Chondrocyte (in vitro differentiated cells): ENCODE measurements at regions not wholly inside any gene's neighbourhood (a gene's known extent, or its start where the extent isn't known, plus 50 kb on each side); places are given as distances from the start of the nearest gene placed in this dataset.

Source experiments
- DNase-seq: peaks from one replicate; pipeline ENCODE4 v3.0.0; 2021; ENCODE audit warnings: mixed read lengths, low spot score
- H3K27ac Mint-ChIP-seq: one replicate; pipeline ENCODE4 v1.8.0; 2021; ENCODE audit warnings: mild to moderate bottlenecking, moderate library complexity, mixed read lengths; ENCODE audit not compliant: unreplicated experiment
- H3K27me3 Mint-ChIP-seq: 2 replicates; pipeline ENCODE4 v1.8.0; 2021; ENCODE audit warnings: low read depth, mixed read lengths
- H3K36me3 Mint-ChIP-seq: 2 replicates; pipeline ENCODE4 v1.8.0; 2021; ENCODE audit warnings: low read depth, mixed read lengths
- H3K4me1 Mint-ChIP-seq: 2 replicates; pipeline ENCODE4 v1.8.0; 2021; ENCODE audit warnings: low read depth, mild to moderate bottlenecking, mixed read lengths
- H3K4me3 Mint-ChIP-seq: one replicate; pipeline ENCODE4 v1.8.0; 2021; ENCODE audit warnings: mild to moderate bottlenecking, moderate library complexity, mixed read lengths; ENCODE audit not compliant: unreplicated experiment
- H3K9me3 Mint-ChIP-seq: 2 replicates; pipeline ENCODE4 v1.8.0; 2021; ENCODE audit warnings: low read depth, mixed read lengths
- CTCF ChIP-seq: fragments of 200-600 bp; sonication (generic); IDR thresholded peaks from 2 replicates; pipeline ENCODE4 v1.5.0; 2021; ENCODE audit warnings: antibody characterized with exemption, mild to moderate bottlenecking, moderate library complexity

DNA sequence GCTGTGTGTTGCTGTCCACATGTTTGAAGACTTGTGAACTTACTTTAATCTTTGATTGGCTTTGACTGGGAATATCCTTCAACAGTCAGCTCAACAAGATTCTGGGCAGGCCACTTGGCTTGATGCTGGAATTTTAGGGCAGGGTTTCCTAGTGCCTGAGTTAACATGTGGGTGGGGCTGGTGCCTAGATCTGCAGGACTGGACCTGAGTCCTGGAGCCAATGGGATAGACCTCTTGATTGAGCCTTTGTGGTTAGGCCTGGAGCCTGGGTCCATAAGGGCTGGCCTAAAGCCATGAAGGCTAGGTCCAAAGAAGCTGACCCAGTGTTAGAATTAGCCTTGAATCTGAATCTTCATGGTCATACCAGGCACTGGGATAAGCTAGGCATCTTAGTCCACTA, 757.1 kb upstream of the ADGRL3 start:
- H3K36me3 Mint-ChIP-seq, result peaks cover 5% of the 10 kb centered on the region
- no peak overlapping the region for H3K4me3 Mint-ChIP-seq
- no peaks in the 10 kb centered on the region for H3K27me3 Mint-ChIP-seq
- no peaks in the 10 kb centered on the region for H3K4me1 Mint-ChIP-seq
- DNase-seq, result no peak
- TF ChIP-seq CTCF, result no peak
- H3K9me3 Mint-ChIP-seq, result peaks cover 6% of the 10 kb centered on the region
- no peak overlapping the region for H3K27ac Mint-ChIP-seq

DNA sequence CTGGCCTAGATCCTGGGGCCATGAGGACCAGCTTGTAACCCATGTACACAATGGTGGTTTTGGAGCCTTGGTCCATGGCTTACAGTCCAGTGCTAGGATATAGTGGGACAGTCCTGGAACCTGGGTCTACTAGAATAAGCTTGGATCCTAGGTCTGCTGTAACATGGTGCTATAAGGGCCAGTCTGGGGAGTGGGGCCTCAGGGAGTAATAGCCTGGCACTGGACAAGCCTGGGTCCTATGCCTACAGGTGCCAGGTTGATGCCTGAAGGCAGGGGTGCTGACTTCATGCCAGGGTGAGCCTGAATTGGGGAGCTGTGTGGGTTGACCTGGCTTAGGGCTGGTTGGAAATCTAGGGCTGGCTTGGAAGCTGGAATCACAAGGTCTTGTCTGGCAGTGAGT, 756.3 kb upstream of the ADGRL3 start:
- H3K27me3 Mint-ChIP-seq, result no peaks in the 10 kb centered on the region
- H3K27ac Mint-ChIP-seq, result no peak overlapping the region
- H3K4me1 Mint-ChIP-seq, result no peaks in the 10 kb centered on the region
- DNase-seq, result no peak
- peaks cover 5% of the 10 kb centered on the region for H3K9me3 Mint-ChIP-seq
- no peak overlapping the region for H3K4me3 Mint-ChIP-seq
- H3K36me3 Mint-ChIP-seq, result peaks cover 5% of the 10 kb centered on the region
- TF ChIP-seq CTCF, result no peak

DNA sequence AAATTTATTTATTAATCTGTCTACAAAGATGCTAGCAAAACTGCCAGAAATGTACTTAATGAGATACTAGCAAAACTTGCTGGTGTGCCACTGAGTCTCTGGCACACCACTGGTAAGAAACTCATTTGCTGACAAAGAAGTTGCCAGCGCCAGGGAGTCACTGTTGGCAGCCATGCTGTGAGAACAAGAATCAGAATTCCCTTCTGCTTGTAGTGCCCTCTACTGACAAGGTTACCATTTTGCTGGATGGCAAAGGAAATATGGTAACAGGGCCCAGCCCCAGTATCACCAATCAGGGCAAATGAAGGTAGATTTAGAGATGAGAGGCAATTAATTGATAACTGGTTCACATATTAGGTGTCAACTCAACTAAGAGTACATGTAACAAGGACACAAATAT, 750.1 kb upstream of the ADGRL3 start:
- no peaks in the 10 kb centered on the region for H3K4me1 Mint-ChIP-seq
- H3K27ac Mint-ChIP-seq, result no peak overlapping the region

DNA sequence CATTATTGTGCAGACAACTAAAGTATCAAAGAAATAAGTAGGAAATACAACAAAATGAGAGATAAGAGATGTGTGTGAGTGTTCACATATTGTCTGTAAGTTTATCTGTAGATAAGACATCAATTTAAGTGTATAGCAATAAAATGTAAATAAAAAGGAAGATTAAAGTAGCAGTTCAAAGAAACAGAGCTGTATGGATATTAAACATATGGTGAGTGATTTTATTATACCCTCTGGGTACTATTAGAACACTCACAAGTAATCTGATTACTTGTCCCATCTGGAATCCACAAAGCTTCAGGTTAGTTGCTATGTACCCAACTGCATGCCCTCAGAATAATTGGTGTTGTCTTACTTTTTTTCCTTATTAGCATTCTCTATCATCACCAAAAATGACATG, 747.9 kb upstream of the ADGRL3 start:
- no peak for DNase-seq
- H3K27ac Mint-ChIP-seq, result no peak overlapping the region
- H3K9me3 Mint-ChIP-seq, result peaks cover 3% of the 10 kb centered on the region
- no peaks in the 10 kb centered on the region for H3K4me1 Mint-ChIP-seq
- H3K36me3 Mint-ChIP-seq, result peaks cover 2% of the 10 kb centered on the region
- H3K4me3 Mint-ChIP-seq, result no peak overlapping the region
- no peaks in the 10 kb centered on the region for H3K27me3 Mint-ChIP-seq
- no peak for TF ChIP-seq CTCF

More for the DNA sequence above, 750.1 kb upstream of the ADGRL3 start:
- H3K36me3 Mint-ChIP-seq, result peaks cover 4% of the 10 kb centered on the region
- TF ChIP-seq CTCF, result no peak
- H3K4me3 Mint-ChIP-seq, result no peak overlapping the region
- no peak for DNase-seq
- H3K27me3 Mint-ChIP-seq, result no peaks in the 10 kb centered on the region
- H3K9me3 Mint-ChIP-seq, result peaks cover 3% of the 10 kb centered on the region

GRCh38 chr4:60455380-60455779, 744.7 kb upstream of the ADGRL3 start:
- no peaks in the 10 kb centered on the region for H3K27me3 Mint-ChIP-seq
- no peaks in the 10 kb centered on the region for H3K4me1 Mint-ChIP-seq
- no peak for DNase-seq
- no peak overlapping the region for H3K27ac Mint-ChIP-seq
- peaks cover 3% of the 10 kb centered on the region for H3K9me3 Mint-ChIP-seq
- no peaks in the 10 kb centered on the region for H3K36me3 Mint-ChIP-seq
- H3K4me3 Mint-ChIP-seq, result no peak overlapping the region
- no peak for TF ChIP-seq CTCF
